ENCODE measurements at regions not wholly inside any gene's neighbourhood (a gene's known extent, or its start where the extent isn't known, plus 50 kb on each side); places are given as distances from the start of the nearest gene placed in this dataset.

DNA sequence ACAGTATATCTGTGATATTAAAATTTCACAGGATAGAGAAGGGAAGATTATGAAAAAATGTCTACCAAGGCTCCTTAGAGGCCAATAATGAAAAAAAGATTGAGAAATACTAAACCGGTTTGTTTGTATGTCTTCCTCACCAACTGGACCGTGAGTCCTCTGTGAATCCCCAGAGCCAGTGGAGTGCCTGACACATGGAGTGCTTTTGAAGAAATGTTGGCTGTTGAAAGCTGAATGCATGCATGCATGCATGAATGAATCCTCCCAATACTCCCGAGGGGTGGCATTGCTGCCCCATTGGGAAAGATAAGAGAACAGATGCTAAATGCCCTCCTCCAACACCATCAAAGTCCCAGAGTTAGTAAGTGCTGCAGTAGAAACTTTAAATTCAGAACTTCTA is 152.7 kb upstream of the SERP2 start:
- DNase-seq (ENCODE audit: low spot score): no peak

- peak; percentile 87 for DNase-seq (ENCODE audit: low spot score)
These were observed 152.0 kb upstream of the SERP2 start for GRCh38 chr13:44221657-44222056.

GRCh38 chr13:44223770-44224444 is 149.7 kb upstream of the SERP2 start:
- DNase-seq (ENCODE audit: low spot score): no peak

- no peak for DNase-seq (ENCODE audit: low spot score)
These were observed 149.0 kb upstream of the SERP2 start for GRCh38 chr13:44224450-44225149.

DNA sequence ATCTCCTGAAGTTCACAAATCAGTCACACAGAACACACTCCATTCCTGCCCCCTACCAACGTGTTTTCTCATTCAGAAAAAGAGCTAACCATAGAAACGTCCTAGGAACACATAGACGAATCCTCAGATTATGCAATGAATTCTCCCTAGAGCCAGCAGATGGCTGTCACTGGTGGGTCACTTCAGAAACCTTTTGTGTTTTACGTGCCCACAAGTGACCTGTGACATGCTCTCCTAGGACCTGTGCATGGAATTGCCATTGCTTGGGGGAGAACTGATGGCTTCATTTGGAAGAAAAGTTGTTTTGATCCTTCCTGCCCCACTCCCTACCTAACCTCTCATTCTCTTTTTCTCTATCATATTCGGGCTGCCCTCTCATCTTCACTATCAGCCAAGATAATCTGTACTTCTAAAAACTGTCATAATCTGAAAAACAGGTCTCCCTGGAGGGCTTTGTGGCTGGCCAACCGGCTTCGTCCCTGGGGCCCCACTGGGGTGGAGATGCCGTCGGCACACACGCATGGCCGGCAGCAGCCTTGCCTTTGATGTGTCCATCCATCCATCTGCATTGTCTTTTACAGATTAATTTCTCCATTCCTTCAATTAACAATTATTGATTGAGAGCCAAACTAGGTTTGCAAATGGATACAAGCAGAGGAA is 144.1 kb upstream of the SERP2 start:
- no peak for DNase-seq (ENCODE audit: low spot score)

DNA sequence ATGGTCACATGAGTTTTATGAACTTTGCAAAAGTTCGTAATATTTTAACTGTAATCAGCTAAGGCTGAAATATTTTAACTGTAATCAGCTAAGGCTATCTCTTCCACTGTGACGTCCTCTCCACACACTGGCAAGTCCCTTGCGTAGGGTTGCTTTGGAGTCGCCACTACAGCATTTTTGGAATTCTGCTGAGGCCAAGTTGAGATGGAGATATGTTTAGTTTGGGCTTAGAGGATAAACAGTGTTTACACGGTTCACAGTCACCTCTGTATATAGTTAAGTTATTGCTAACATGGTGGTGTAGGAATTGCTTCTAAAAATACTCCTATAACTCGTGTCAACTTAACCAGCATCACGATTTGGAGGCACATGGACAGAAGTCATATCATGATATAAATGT is 143.6 kb upstream of the SERP2 start:
- no peak for DNase-seq (ENCODE audit: low spot score)

DNA sequence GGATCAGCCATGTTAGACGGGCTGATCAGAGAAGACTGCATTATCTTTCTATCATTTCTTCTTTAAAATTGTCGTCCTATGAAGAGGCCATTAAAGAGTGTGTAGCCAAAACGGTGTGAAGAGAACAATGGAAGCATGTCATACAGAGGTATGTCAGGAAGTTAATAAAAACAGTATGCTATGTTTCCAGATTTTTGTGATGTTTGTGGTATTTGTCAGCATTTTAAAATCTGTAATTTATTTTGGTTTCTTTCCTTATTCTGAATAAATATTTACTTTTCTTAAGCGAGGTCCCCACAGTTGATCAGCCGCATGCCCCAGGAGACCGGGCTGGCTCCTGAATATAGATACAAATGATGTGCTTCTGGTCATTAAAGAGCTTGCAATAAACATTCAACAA is 142.9 kb upstream of the SERP2 start:
- no peak for DNase-seq (ENCODE audit: low spot score)

DNA sequence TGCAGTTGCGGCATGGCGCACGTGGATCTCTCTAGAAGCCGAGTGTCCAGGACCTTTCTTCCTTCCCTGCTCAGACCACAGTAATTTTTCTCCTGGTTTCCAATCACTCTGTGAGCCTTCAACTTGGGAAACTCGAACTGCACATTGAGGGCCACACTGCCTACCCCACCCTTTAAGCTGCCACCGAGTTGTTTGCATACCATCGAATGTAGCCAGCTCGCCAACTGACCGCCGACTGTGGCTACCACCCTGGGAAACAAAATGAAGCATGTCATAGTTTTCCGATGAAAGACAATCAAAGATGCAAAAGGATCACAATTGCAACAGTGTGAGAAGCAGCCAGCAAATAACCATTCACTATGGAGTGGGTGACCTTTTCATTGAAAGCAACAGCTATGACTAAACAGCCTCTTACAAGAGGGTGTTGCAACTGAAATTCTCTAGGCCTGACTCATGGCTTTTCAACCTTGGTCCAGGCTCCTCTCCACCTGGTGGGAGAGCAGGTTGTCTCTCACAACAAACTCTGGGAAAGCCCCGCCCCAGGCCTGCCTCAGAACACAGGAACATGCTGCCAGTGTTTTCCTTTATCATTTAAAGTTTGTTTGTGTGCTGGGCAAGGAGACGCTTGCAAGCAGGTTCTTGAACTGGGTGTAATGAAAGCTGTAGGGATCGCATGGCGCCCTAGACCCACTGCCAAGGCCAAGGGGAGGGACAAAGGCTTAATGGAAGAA is 141.7 kb upstream of the SERP2 start:
- DNase-seq (ENCODE audit: low spot score): peak; percentile 48

DNA sequence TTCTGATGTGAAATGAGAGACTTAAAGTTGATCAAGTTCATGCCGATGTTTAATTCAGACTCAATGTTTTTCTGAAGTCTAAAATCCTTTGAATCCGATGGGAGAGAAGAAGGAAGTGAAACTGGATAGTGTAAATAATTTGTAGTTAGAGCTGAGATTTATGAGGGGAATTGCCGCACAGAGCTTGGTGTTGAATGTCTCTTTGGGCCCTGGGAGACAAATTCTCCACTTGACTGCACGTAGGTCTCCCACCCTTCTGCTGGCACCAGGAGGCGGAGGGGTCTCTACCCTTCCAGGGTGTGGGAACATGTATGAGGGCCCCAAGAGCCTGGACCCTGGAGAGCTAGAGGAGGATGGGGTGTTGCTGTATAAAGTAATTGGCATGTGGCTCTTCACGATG is 140.8 kb upstream of the SERP2 start:
- no peak for DNase-seq (ENCODE audit: low spot score)

GRCh38 chr13:44234566-44234965 is 139.1 kb upstream of the SERP2 start:
- no peak for DNase-seq (ENCODE audit: low spot score)

GRCh38 chr13:44236370-44236769 is 137.3 kb upstream of the SERP2 start:
- DNase-seq (ENCODE audit: low spot score): no peak

DNA sequence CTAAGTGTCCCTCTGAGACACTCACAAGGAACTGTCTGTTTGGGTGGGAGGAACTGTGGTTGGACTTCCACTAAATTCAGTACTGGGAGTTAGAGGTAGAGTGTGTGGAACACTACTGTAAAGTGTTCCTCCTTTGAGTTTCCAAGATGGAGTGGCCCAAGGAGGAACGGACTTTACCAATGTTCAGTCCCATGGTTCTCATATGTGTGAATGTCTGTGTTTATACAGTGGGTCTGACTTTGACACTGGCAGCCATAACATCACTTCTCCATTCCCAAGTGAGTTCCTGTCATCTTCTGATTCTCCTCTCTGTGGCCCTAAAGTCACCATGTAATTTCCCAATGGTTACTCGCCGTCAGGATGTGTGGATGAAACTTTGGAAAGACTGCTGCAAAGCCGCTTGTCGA is 136.8 kb upstream of the SERP2 start:
- DNase-seq (ENCODE audit: low spot score): no peak

GRCh38 chr13:44237276-44237767 is 136.3 kb upstream of the SERP2 start:
- DNase-seq (ENCODE audit: low spot score): no peak

GRCh38 chr13:44237881-44238421 is 135.7 kb upstream of the SERP2 start:
- no peak for DNase-seq (ENCODE audit: low spot score)

- no peak for DNase-seq (ENCODE audit: low spot score)
These were observed 132.9 kb upstream of the SERP2 start for GRCh38 chr13:44240611-44241145.

- DNase-seq (ENCODE audit: low spot score): no peak
These were observed 132.0 kb upstream of the SERP2 start for GRCh38 chr13:44241638-44242037.

DNA sequence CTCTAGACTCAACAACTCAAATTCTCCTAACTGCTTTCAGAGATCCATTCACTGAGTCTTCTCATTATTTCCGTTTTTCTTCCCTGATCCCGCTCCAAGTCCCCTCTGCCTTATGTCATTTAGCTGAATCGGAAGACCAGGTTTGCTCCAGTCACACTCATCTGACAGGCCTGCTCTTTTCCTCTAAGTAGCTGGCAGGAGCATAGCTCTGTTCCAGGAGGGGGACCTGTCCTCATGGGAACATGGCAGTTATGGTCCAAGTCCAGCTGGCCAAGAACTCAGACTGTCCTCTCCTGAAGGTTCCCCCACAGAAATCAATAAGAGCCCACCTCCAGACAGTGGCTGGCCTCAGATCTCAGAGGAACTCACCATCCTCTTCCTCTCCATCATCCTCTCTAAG is 130.9 kb upstream of the SERP2 start:
- no peak for DNase-seq (ENCODE audit: low spot score)

GRCh38 chr13:44243198-44243857 is 130.3 kb upstream of the SERP2 start:
- peak; percentile 97 for DNase-seq (ENCODE audit: low spot score)

- peak; percentile 93 for DNase-seq (ENCODE audit: low spot score)
These were observed 129.3 kb upstream of the SERP2 start for GRCh38 chr13:44244288-44244687.

- DNase-seq (ENCODE audit: low spot score): no peak
These were observed 124.2 kb upstream of the SERP2 start for GRCh38 chr13:44249431-44249836.

GRCh38 chr13:44252938-44253337 is 120.7 kb upstream of the SERP2 start:
- no peak for DNase-seq (ENCODE audit: low spot score)
